GM12878 (cell line): ENCODE measurements at regions not wholly inside any gene's neighbourhood (a gene's known extent, or its start where the extent isn't known, plus 50 kb on each side); places are given as distances from the start of the nearest gene placed in this dataset.
"Not testable (repeated sequence)": the region's sequence is repeated elsewhere in the genome, so short reads cannot be mapped to it uniquely, and the experiment has no call there.

Experiments
- ATAC-seq: fragments of 200-7000 bp; cut with Tn5 transposase; 3 replicates; pipeline ENCODE4 v1.9.1; 2020; ENCODE audit warnings: mild to moderate bottlenecking, moderate library complexity
- BruUV-seq: library from RNA; stranded (reverse); fragments of 400-500 nt; replicated peaks from 2 replicates; lab custom pipeline; 2021; lab: Mats Ljungman, UMichigan
- CTCF ChIA-PET: fragments of 300-600 bp; sonication (Branson Sonifier 250); formaldehyde crosslinking; extraction: SDS; loops from one replicate; lab custom pipeline; 2021; ENCODE audit warnings: inconsistent platforms; lab: Yijun Ruan, JAX
- POLR2A ChIA-PET: fragments of 350-600 bp; formaldehyde crosslinking; extraction: SDS; loops from one replicate; lab custom pipeline; 2021; ENCODE audit warnings: inconsistent platforms; lab: Charles Lee
- RAD21 ChIA-PET: fragments of 300-600 bp; sonication (Branson Sonifier 250); formaldehyde crosslinking; loops from one replicate; lab custom pipeline; 2023; ENCODE audit warnings: antibody characterized with exemption; ENCODE audit not compliant: unreplicated experiment; lab: Charles Lee
- SMC1A ChIA-PET: fragments of 300-600 bp; sonication (Branson Sonifier 250); formaldehyde crosslinking; loops from one replicate; lab custom pipeline; 2023; ENCODE audit not compliant: unreplicated experiment, uncharacterized antibody; lab: Charles Lee
- DNase-seq: peaks from one replicate; pipeline ENCODE4 v3.0.0-alpha.2; 2011; ENCODE audit warnings: low read depth, low spot score
- FAIRE-seq: peaks from 3 replicates; lab custom pipeline; 2011; peaks lifted over from hg19 to GRCh38; lab: Jason Lieb, UNC
- H2AFZ ChIP-seq: 2 replicates; pipeline ENCODE4 v1.6.0; 2011; ENCODE audit warnings: low read depth, low read length, control low read depth; ENCODE audit not compliant: control insufficient read depth
- H3K27ac ChIP-seq: 2 replicates; pipeline ENCODE4 v1.5.1; 2011; ENCODE audit warnings: control low read depth; ENCODE audit not compliant: control insufficient read depth, insufficient read depth
- H3K27me3 ChIP-seq, 2 experiments: replicated peaks in 1 of 2; 2 replicates each; pipeline versions ENCODE4 v1.6.0 to v1.6.1; 2011; ENCODE audit warnings: low read length in 1 of 2; ENCODE audit not compliant: control insufficient read depth in 2 of 2, insufficient read depth in 2 of 2
- H3K36me3 ChIP-seq, 2 experiments: 2 replicates each; pipeline ENCODE4 v1.5.1; 2011; ENCODE audit warnings: low read length in 1 of 2; ENCODE audit not compliant: control insufficient read depth in 2 of 2, insufficient read depth in 2 of 2
- H3K4me1 ChIP-seq: 2 replicates; pipeline ENCODE4 v1.6.1; 2011; ENCODE audit warnings: mild to moderate bottlenecking, low read length, moderate library complexity, mixed read lengths; ENCODE audit not compliant: control insufficient read depth, insufficient read depth
- H3K4me2 ChIP-seq: 2 replicates; pipeline ENCODE4 v1.6.0; 2011; ENCODE audit warnings: control low read depth; ENCODE audit not compliant: control insufficient read depth, insufficient read depth
- H3K4me3 ChIP-seq: fragments of 200-600 bp; sonication (generic); 2 replicates; pipeline ENCODE4 v1.5.1; 2016
- H3K79me2 ChIP-seq: 2 replicates; pipeline ENCODE4 v1.6.0; 2011; ENCODE audit warnings: low read length; ENCODE audit not compliant: control insufficient read depth, insufficient read depth
- H3K9ac ChIP-seq: 2 replicates; pipeline ENCODE4 v1.8.0; 2011; ENCODE audit warnings: low read length, control low read depth, mixed read lengths; ENCODE audit not compliant: control insufficient read depth, insufficient read depth
- H3K9me3 ChIP-seq: replicated peaks from 3 replicates; pipeline ENCODE4 v1.5.1; 2011; ENCODE audit warnings: mild to moderate bottlenecking, low read length; ENCODE audit not compliant: control insufficient read depth, insufficient read depth
- H4K20me1 ChIP-seq: 2 replicates; pipeline ENCODE4 v1.6.0; 2011; ENCODE audit not compliant: control insufficient read depth, insufficient read depth
- WGBS: methylation state at CpG from one replicate; pipeline ENCODE4 v1.1.6; 2016; ENCODE audit warnings: low lambda C conversion rate; ENCODE audit not compliant: insufficient replicate concordance, insufficient coverage; ENCODE audit errors: missing lambda C conversion rate; 5-methylcytosine and 5-hydroxymethylcytosine counted together
- in situ Hi-C: fragments of 300-500 bp; cut with MboI; formaldehyde crosslinking; loops from 9 replicates; pipeline ENCODE4 v1.14.3; 2018; ENCODE audit warnings: mixed read lengths
- intact Hi-C: fragments of 100-400 bp; cut with micrococcal nuclease; formaldehyde crosslinking; loops from one replicate; pipeline ENCODE4 v1.14.2; 2022; ENCODE audit not compliant: unreplicated experiment

DNA sequence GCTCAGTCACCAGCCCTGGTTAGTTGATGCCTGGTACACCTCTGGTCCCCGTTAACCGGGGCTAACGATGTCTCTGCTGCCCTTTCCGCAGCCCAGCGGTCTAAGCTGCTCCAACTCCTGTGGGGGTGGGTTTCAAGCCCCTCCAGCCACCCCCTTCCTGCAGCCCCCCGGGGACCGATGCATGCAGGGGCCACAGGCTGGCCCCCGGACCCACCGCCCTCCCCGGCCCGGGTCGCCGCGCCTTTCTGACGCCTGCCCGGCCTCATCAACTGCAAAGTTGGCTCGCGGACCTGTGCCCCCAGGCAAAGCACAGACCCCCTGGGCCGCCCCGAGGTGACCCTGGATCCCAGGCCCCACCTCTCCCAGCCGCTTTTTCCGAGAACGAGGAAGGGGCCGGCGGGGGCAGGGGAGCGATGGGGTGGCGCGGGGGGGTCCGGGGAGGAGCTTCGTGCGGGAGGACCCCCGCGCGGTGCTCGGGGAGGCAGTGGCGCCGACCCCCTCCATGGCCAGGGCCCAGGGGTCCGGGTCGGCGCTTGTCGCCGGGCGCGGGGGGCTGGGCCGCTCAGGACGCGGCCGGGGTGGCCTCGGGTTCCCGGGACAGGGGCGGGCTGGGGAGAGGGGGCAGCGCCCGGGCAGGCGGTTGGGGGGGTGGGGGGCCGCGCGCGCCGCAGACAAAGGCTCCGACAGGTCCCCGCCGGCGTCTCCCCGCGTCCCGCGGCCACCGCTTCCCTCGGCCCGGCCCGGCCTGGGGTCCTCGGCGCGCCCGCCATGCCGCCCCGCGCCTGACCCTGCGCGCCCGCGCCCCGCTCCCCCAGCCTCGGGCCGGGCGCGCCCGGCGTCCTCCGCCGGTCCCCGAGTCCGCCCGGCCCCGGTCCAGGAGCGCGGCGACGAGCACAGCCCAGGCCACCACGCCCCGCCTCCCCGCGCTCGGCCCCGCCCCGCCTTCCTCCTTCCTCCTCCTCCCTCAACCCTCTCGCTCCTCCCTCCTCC lies 183.6 kb downstream of the ZNF479 start:
- RAD21 ChIA-PET, H3K4me1 ChIP-seq, BruUV-seq, H3K4me2 ChIP-seq, H4K20me1 ChIP-seq, intact Hi-C loops, H3K9me3 ChIP-seq, in situ Hi-C loops, CTCF ChIA-PET, SMC1A ChIA-PET, H3K9ac ChIP-seq, H3K79me2 ChIP-seq, POLR2A ChIA-PET, ATAC-seq, FAIRE-seq, DNase-seq, H3K4me3 ChIP-seq, H3K27me3 ChIP-seq, H3K27ac ChIP-seq, H2AFZ ChIP-seq, H3K36me3 ChIP-seq: not testable (repeated sequence)
- WGBS = no CpG with 5 or more reads among the region's 107 CpGs

DNA sequence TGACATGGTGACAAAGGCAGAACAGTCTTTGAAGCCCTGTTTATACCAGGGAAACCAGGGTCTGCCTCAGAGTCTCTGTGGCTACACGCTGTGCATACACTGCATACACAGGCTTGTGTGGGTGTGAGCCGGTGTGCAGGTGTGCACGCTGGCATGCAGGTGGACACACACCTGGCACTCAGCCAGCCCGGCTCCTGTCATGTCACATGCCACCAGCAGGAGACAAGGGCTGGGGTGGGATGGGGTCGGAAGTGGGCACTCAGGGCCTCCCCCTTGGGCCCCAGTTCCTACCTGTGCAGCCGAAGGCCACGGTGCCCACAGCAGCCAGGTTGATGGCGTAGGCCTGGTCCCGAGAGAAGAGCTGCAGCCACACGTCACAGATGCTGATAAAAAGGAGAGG lies 192.2 kb downstream of the ZNF479 start:
- H3K27me3 ChIP-seq, H4K20me1 ChIP-seq, intact Hi-C loops, RAD21 ChIA-PET, FAIRE-seq, SMC1A ChIA-PET, H2AFZ ChIP-seq, in situ Hi-C loops, POLR2A ChIA-PET, H3K4me1 ChIP-seq, DNase-seq, H3K4me3 ChIP-seq, ATAC-seq, H3K36me3 ChIP-seq, BruUV-seq, H3K27ac ChIP-seq, H3K79me2 ChIP-seq, H3K4me2 ChIP-seq, H3K9me3 ChIP-seq, CTCF ChIA-PET, H3K9ac ChIP-seq: not testable (repeated sequence)
- 83% methylated on average over 1 of the region's 10 CpGs for WGBS

DNA sequence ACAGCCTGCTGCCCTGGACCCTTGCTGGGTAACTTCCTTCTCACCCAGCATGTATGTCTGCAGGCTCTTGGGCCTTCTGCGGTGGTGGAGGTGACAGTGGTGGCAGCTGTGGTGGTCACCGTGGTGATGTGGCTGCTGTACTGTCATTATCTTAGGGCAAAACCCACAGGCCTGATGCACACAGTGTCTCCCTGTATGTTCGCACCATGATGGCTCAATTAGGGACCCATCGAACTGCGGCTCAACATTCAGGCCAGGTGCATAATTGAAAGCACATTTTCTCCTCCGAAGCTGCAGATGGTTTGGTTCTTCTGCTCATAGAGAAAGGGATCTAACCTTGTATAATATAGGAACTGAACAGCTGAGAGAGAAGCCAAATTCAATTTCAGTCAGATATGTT lies 208.3 kb downstream of the ZNF479 start:
- CTCF ChIA-PET, ATAC-seq: not testable (repeated sequence)

DNA sequence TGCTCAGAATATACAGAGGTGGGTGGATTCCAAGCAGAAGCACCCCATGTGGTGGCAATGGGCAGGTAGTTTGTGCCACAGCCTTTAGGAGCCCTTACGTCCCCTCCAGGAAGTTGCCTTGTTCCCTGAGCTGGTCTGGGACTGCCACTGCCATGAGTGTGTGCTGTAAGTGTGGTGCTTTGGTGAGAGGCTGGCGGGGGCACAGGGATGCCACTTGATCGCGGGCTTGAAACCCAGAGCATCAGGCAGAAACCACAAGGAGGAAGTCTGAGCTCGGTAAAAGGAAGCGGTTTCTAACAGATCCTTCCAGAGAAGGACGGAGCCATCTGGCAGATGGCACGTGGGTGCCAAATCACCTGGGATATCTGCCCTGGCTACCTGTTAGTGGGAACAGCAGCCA lies 221.3 kb downstream of the ZNF479 start:
- DNase-seq, H3K9me3 ChIP-seq, H3K9ac ChIP-seq, H4K20me1 ChIP-seq, CTCF ChIA-PET, BruUV-seq, H3K27ac ChIP-seq, in situ Hi-C loops, H3K36me3 ChIP-seq, intact Hi-C loops, H3K79me2 ChIP-seq, H3K27me3 ChIP-seq, H3K4me3 ChIP-seq, H2AFZ ChIP-seq, POLR2A ChIA-PET, FAIRE-seq, RAD21 ChIA-PET, ATAC-seq, H3K4me1 ChIP-seq, SMC1A ChIA-PET, H3K4me2 ChIP-seq: not testable (repeated sequence)
- no CpG with 5 or more reads among the region's 8 CpGs for WGBS

More for the DNA sequence above, 208.3 kb downstream of the ZNF479 start:
- H3K4me1 ChIP-seq, DNase-seq, H3K9ac ChIP-seq, H3K9me3 ChIP-seq, in situ Hi-C loops, RAD21 ChIA-PET, intact Hi-C loops, BruUV-seq, POLR2A ChIA-PET, FAIRE-seq, H3K36me3 ChIP-seq, H2AFZ ChIP-seq, H4K20me1 ChIP-seq, SMC1A ChIA-PET, H3K79me2 ChIP-seq, H3K27ac ChIP-seq, H3K27me3 ChIP-seq, H3K4me2 ChIP-seq, H3K4me3 ChIP-seq: not testable (repeated sequence)
- WGBS = 28% methylated on average over 4 of the region's 6 CpGs
